Esophagus muscularis mucosa (tissue), 4 donors: ENCODE measurements at regions not wholly inside any gene's neighbourhood (a gene's known extent, or its start where the extent isn't known, plus 50 kb on each side); places are given as distances from the start of the nearest gene placed in this dataset.

Source experiments
- DNase-seq: peaks from one replicate; pipeline ENCODE4 v3.0.0-alpha.2; 2017; ENCODE audit errors: extremely low spot score
- H3K27ac ChIP-seq, 4 donors: fragments of 200-600 bp; sonication (generic); replicated peaks in 1 of 4; 1 replicate in 3 of 4; 2 replicates in 1 of 4; pipeline ENCODE4 v1.5.1; 2016 to 2019; ENCODE audit warnings: mild to moderate bottlenecking in 1 of 4
- H3K27me3 ChIP-seq, 4 donors: fragments of 200-600 bp; sonication (generic); one replicate each; pipeline versions ENCODE4 v1.5.1 to v1.6.0; 2016 to 2019
- H3K36me3 ChIP-seq, 4 donors: fragments of 200-600 bp; sonication (generic); one replicate each; pipeline ENCODE4 v1.5.1; 2016 to 2019
- H3K4me1 ChIP-seq, 4 donors: fragments of 200-600 bp; sonication (generic); one replicate each; pipeline ENCODE4 v1.5.1; 2016 to 2019
- H3K4me3 ChIP-seq, 4 donors: fragments of 200-600 bp; sonication (generic); 1 replicate in 2 of 4; 2 replicates in 2 of 4; pipeline ENCODE4 v1.5.1; 2016 to 2019; ENCODE audit warnings: mild to moderate bottlenecking in 4 of 4, moderate library complexity in 1 of 4
- H3K9me3 ChIP-seq, 4 donors: fragments of 200-600 bp; sonication (generic); 1 replicate in 3 of 4; 2 replicates in 1 of 4; pipeline ENCODE4 v1.5.1; 2016 to 2019
- EP300 ChIP-seq: sonication (generic); formaldehyde crosslinking; IDR thresholded peaks from one replicate; pipeline ENCODE4 v1.6.1; 2017; ENCODE audit warnings: antibody characterized with exemption
- POLR2A ChIP-seq: fragments of 450-650 bp; IDR thresholded peaks from one replicate; pipeline ENCODE4 v1.6.1; 2017; ENCODE audit warnings: antibody characterized with exemption, moderate library complexity, mild to moderate bottlenecking, low read depth
- POLR2AphosphoS5 ChIP-seq, 2 donors: sonication (generic); formaldehyde crosslinking; IDR thresholded peaks; one replicate each; pipeline ENCODE4 v1.6.1; 2017; ENCODE audit warnings: antibody characterized with exemption in 2 of 2
- WGBS: methylation state at CpG from one replicate; pipeline ENCODE4 v1.1.5; 2018; 5-methylcytosine and 5-hydroxymethylcytosine counted together
- intact Hi-C: fragments of 100-400 bp; cut with DNase I; formaldehyde crosslinking; loops from one replicate; pipeline ENCODE4 v1.15.1; 2023
- TF ChIP-seq, protein P1 (sequence below), 3 experiments: fragments of 200-600 bp in 2 of 3; fragments of 450-650 bp in 1 of 3; sonication (generic) in 2 of 3; IDR thresholded peaks; one replicate each; pipeline ENCODE4 v1.5.1; 2017 to 2019; ENCODE audit warnings: antibody characterized with exemption in 3 of 3, mild to moderate bottlenecking in 2 of 3, moderate library complexity in 1 of 3

DNA sequence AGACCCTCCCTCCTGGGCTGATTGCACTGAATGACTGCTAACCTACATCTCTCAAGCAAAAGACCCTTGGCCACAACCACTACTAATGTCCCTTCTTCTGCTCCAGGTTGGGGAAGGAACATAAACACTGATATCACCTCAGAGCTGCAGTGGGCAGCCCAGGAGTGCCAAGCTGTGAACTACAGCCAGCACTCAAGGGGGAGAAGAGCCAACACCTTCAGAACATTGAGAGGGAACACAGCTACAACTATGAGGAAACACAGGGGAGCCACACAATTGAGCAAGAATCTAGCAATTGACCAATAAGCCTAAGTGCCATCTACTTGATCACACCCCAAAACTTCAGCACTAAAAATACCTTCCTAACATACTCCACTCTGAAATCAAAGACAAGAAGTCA, 222.8 kb downstream of the SPATA18 start:
- peaks cover 0 to 13% (median 6%) of the 10 kb centered on the region in 4 donors for H3K9me3 ChIP-seq
- H3K36me3 ChIP-seq: no peaks in the 10 kb centered on the region
- TF ChIP-seq POLR2A: no peak
- TF ChIP-seq, protein P1, sequence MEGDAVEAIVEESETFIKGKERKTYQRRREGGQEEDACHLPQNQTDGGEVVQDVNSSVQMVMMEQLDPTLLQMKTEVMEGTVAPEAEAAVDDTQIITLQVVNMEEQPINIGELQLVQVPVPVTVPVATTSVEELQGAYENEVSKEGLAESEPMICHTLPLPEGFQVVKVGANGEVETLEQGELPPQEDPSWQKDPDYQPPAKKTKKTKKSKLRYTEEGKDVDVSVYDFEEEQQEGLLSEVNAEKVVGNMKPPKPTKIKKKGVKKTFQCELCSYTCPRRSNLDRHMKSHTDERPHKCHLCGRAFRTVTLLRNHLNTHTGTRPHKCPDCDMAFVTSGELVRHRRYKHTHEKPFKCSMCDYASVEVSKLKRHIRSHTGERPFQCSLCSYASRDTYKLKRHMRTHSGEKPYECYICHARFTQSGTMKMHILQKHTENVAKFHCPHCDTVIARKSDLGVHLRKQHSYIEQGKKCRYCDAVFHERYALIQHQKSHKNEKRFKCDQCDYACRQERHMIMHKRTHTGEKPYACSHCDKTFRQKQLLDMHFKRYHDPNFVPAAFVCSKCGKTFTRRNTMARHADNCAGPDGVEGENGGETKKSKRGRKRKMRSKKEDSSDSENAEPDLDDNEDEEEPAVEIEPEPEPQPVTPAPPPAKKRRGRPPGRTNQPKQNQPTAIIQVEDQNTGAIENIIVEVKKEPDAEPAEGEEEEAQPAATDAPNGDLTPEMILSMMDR (IDR thresholded peaks at IDR 0.05): no peak
- TF ChIP-seq POLR2AphosphoS5 (IDR thresholded peaks at IDR 0.05): no peak
- TF ChIP-seq EP300: no peak
- no peak for DNase-seq
- no peaks in the 10 kb centered on the region for H3K4me1 ChIP-seq
- intact Hi-C loops: no loop called here
- no peaks in the 10 kb centered on the region for H3K27me3 ChIP-seq
- no peak overlapping the region for H3K4me3 ChIP-seq
- no peak overlapping the region for H3K27ac ChIP-seq

DNA sequence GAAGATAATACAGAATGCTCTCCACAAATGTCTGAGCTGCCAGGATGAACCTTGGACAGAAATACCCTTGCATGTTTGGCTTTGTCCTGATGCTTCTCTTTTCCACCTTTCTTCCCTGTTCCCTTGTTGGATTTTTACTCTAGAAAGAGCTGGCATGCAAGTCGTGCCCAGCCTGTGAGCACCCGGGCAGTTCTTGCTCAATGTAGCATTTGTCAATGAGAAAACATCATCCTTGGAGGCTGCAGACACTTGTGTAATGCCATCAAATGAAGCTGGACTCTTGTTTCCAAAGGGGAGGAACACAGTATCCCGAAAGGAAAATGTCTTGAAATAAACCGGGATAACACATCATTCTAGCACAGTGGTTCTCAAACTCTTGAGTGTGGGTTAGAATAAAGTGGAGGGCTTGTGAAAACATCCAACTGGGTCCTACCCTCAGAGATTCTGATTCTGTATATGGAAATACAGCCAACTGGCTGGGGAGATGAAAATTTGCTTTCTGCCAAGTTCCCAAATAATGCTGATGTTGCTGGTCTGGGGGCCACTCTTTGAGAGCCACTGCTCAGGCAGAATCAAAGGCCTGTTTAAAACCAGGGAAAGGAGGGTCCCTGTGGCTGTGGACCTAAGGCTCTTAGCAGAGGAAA, 237.2 kb downstream of the SPATA18 start:
- H3K9me3 ChIP-seq: no peaks in the 10 kb centered on the region
- H3K4me3 ChIP-seq: no peak overlapping the region
- no peak for TF ChIP-seq POLR2A
- no peak for TF ChIP-seq POLR2AphosphoS5 (IDR thresholded peaks at IDR 0.05)
- no peak for TF ChIP-seq EP300
- TF ChIP-seq, protein P1 (IDR thresholded peaks at IDR 0.05): no peak
- 78% methylated on average over 4 of the region's 4 CpGs for WGBS
- no peaks in the 10 kb centered on the region for H3K4me1 ChIP-seq
- no peaks in the 10 kb centered on the region for H3K27me3 ChIP-seq
- no peak for DNase-seq
- no peak overlapping the region for H3K27ac ChIP-seq
- H3K36me3 ChIP-seq: no peaks in the 10 kb centered on the region
- intact Hi-C loops: no loop called here

DNA sequence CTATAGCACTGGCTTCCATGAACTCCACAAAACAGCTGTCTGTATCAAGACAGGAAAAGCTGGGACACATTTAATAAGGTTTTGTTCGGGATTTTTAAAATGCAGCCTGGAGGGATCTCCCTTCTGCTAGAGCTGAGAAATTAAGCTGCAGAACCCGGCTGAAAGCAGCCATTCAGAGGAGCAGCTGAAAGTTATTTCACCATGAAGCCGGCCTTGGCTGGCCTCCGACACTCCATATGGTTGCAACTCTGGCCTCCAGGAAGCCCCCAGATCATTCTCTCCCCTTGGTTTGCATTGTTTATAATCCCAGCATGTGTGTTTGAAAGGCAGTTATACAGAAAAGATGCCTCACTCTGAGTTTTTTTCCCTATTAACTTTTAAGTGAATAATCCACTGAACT, 239.4 kb downstream of the SPATA18 start:
- TF ChIP-seq POLR2A: no peak
- no peaks in the 10 kb centered on the region for H3K4me1 ChIP-seq
- H3K4me3 ChIP-seq: no peak overlapping the region
- 27% methylated on average over 4 of the region's 4 CpGs for WGBS
- H3K36me3 ChIP-seq: no peaks in the 10 kb centered on the region
- no peak overlapping the region for H3K27ac ChIP-seq
- H3K9me3 ChIP-seq: no peaks in the 10 kb centered on the region
- H3K27me3 ChIP-seq: no peaks in the 10 kb centered on the region
- no peak for DNase-seq
- intact Hi-C loops: no loop called here

DNA sequence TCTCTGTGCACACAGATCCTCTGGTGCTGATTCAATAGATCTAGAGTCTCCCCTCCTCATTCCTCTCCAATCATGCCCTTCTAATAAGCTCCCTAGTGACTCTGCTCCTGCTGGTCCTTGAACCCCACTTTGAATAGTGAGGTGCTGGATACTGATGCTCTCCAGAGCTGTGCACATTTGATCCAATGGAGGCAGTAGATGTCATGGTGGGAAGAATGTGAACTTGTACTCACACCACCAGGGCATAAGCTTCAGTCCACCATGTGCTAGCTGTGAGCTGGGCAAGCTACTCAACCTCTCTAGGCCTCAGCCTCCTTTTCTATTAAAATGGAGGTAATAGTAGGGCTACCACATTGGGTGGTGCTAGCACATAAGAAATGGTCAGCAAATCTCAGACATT, 241.1 kb downstream of the SPATA18 start:
- Histone ChIP-seq H3K36me3 (no peaks in the 10 kb centered on the region), H3K9me3 (no peaks in the 10 kb centered on the region), H3K27me3 (no peaks in the 10 kb centered on the region), H3K4me1 (no peaks in the 10 kb centered on the region), H3K27ac (no peak overlapping the region), H3K4me3 (no peak overlapping the region)
- DNase-seq: no peak
- TF ChIP-seq POLR2AphosphoS5 (IDR thresholded peaks at IDR 0.05) (no peak), POLR2A (no peak), EP300 (no peak)
- TF ChIP-seq, protein P1 (IDR thresholded peaks at IDR 0.05): no peak
- intact Hi-C loops: no loop called here

DNA sequence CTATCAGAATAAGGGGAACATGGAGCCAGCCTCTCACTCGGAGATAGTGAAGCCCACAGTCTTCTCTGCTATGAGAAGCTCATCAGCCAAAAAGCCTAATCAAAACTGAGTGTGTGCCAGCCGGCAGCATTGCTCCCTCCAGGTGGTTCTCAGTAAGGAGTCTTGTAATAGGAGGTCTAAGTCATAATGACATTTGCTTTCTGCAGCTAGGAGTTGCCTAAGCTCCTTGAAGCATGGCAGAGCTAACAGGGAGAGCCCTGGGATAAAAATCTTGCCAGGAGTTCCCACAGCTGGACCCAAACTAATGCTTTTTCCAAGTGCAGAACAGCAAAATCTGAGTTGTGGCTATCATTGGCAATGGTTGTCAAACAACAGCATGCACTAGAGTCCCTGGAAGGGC, 245.2 kb downstream of the SPATA18 start:
- H3K27ac ChIP-seq: no peak overlapping the region
- no peaks in the 10 kb centered on the region for H3K9me3 ChIP-seq
- no peak for DNase-seq
- TF ChIP-seq POLR2A (no peak), EP300 (no peak), POLR2AphosphoS5 (IDR thresholded peaks at IDR 0.05) (no peak)
- TF ChIP-seq, protein P1 (IDR thresholded peaks at IDR 0.05): no peak
- H3K4me1 ChIP-seq: no peaks in the 10 kb centered on the region
- 88% methylated on average over 2 of the region's 2 CpGs for WGBS
- no peaks in the 10 kb centered on the region for H3K27me3 ChIP-seq
- intact Hi-C loops: no loop called here
- no peaks in the 10 kb centered on the region for H3K36me3 ChIP-seq
- no peak overlapping the region for H3K4me3 ChIP-seq
